Chondrocyte (in vitro differentiated cells): ENCODE measurements at regions not wholly inside any gene's neighbourhood (a gene's known extent, or its start where the extent isn't known, plus 50 kb on each side); places are given as distances from the start of the nearest gene placed in this dataset.

Experiments
- DNase-seq: peaks from one replicate; pipeline ENCODE4 v3.0.0; 2021; ENCODE audit warnings: mixed read lengths, low spot score
- H3K27ac Mint-ChIP-seq: one replicate; pipeline ENCODE4 v1.8.0; 2021; ENCODE audit warnings: mild to moderate bottlenecking, moderate library complexity, mixed read lengths; ENCODE audit not compliant: unreplicated experiment
- H3K27me3 Mint-ChIP-seq: 2 replicates; pipeline ENCODE4 v1.8.0; 2021; ENCODE audit warnings: low read depth, mixed read lengths
- H3K36me3 Mint-ChIP-seq: 2 replicates; pipeline ENCODE4 v1.8.0; 2021; ENCODE audit warnings: low read depth, mixed read lengths
- H3K4me1 Mint-ChIP-seq: 2 replicates; pipeline ENCODE4 v1.8.0; 2021; ENCODE audit warnings: low read depth, mild to moderate bottlenecking, mixed read lengths
- H3K4me3 Mint-ChIP-seq: one replicate; pipeline ENCODE4 v1.8.0; 2021; ENCODE audit warnings: mild to moderate bottlenecking, moderate library complexity, mixed read lengths; ENCODE audit not compliant: unreplicated experiment
- H3K9me3 Mint-ChIP-seq: 2 replicates; pipeline ENCODE4 v1.8.0; 2021; ENCODE audit warnings: low read depth, mixed read lengths
- CTCF ChIP-seq: fragments of 200-600 bp; sonication (generic); IDR thresholded peaks from 2 replicates; pipeline ENCODE4 v1.5.0; 2021; ENCODE audit warnings: antibody characterized with exemption, mild to moderate bottlenecking, moderate library complexity

GRCh38 chr5:61738446-61738845 is 406.4 kb downstream of the ZSWIM6 start:
- Mint-ChIP-seq H3K27ac (no peak overlapping the region), H3K4me1 (peaks cover 40% of the 10 kb centered on the region), H3K9me3 (no peaks in the 10 kb centered on the region), H3K4me3 (no peak overlapping the region), H3K27me3 (no peaks in the 10 kb centered on the region), H3K36me3 (no peaks in the 10 kb centered on the region)
- no peak for TF ChIP-seq CTCF
- no peak for DNase-seq

- H3K27me3 Mint-ChIP-seq: no peaks in the 10 kb centered on the region
- H3K9me3 Mint-ChIP-seq: peaks cover 6% of the 10 kb centered on the region
- H3K4me3 Mint-ChIP-seq: no peak overlapping the region
- H3K4me1 Mint-ChIP-seq: peaks cover 10% of the 10 kb centered on the region
- H3K36me3 Mint-ChIP-seq: no peaks in the 10 kb centered on the region
- DNase-seq: no peak
- TF ChIP-seq CTCF: no peak
- no peak overlapping the region for H3K27ac Mint-ChIP-seq
These were observed 412.9 kb downstream of the ZSWIM6 start for GRCh38 chr5:61744690-61745619.

GRCh38 chr5:61746831-61747575 is 414.9 kb downstream of the ZSWIM6 start:
- Mint-ChIP-seq H3K27me3 (no peaks in the 10 kb centered on the region), H3K9me3 (peaks cover 10% of the 10 kb centered on the region), H3K27ac (no peak overlapping the region), H3K4me1 (peaks cover 10% of the 10 kb centered on the region), H3K4me3 (no peak overlapping the region), H3K36me3 (no peaks in the 10 kb centered on the region)
- no peak for TF ChIP-seq CTCF
- DNase-seq: no peak

GRCh38 chr5:61748121-61748520 is 416.1 kb downstream of the ZSWIM6 start:
- TF ChIP-seq CTCF: no peak
- H3K36me3 Mint-ChIP-seq: no peaks in the 10 kb centered on the region
- DNase-seq: no peak
- no peak overlapping the region for H3K4me3 Mint-ChIP-seq
- no peak overlapping the region for H3K27ac Mint-ChIP-seq
- peaks cover 15% of the 10 kb centered on the region for H3K4me1 Mint-ChIP-seq
- H3K27me3 Mint-ChIP-seq: no peaks in the 10 kb centered on the region
- H3K9me3 Mint-ChIP-seq: peaks cover 10% of the 10 kb centered on the region

- no peak for DNase-seq
- H3K4me3 Mint-ChIP-seq: no peak overlapping the region
- no peak for TF ChIP-seq CTCF
- peaks cover 9% of the 10 kb centered on the region for H3K9me3 Mint-ChIP-seq
- no peaks in the 10 kb centered on the region for H3K36me3 Mint-ChIP-seq
- H3K27ac Mint-ChIP-seq: no peak overlapping the region
- H3K4me1 Mint-ChIP-seq: peaks cover 15% of the 10 kb centered on the region
- no peaks in the 10 kb centered on the region for H3K27me3 Mint-ChIP-seq
These were observed 416.6 kb downstream of the ZSWIM6 start for GRCh38 chr5:61748651-61749050.
